ENCODE measurements at regions not wholly inside any gene's neighbourhood (a gene's known extent, or its start where the extent isn't known, plus 50 kb on each side); places are given as distances from the start of the nearest gene placed in this dataset.

- dilution Hi-C loops (cut with HindIII; ENCODE audit: low sequenced_read_pairs, unreplicated experiment) = no loop called here
- Histone ChIP-seq H2BK20ac (ENCODE audit: low read depth, low read length) (no peak overlapping the region), H3K27me3 (ENCODE audit: control insufficient read depth, insufficient read depth, low read length) (peaks cover 7% of the 10 kb centered on the region), H2AFZ (replicated peaks; ENCODE audit: low read length, poor library complexity) (no peak overlapping the region), H2AK5ac (ENCODE audit: low read depth, low read length) (no peak overlapping the region), H3K9ac (ENCODE audit: low read depth, low read length) (no peak overlapping the region), H3K56ac (ENCODE audit: extremely low read depth, insufficient read depth, low read length) (no peak overlapping the region), H3K23ac (ENCODE audit: low read depth, low read length) (no peak overlapping the region), H3K4me2 (ENCODE audit: low read depth, low read length) (no peak overlapping the region), H4K91ac (ENCODE audit: insufficient read depth, low read depth, low read length) (no peak overlapping the region), H2AK9ac (replicated peaks; ENCODE audit: low read depth, low read length, poor library complexity) (no peak overlapping the region), H3K36me3 (ENCODE audit: control insufficient read depth, insufficient read depth, low read length) (no peaks in the 10 kb centered on the region), H3K14ac (replicated peaks; ENCODE audit: low read depth, low read length) (no peak overlapping the region), H3K18ac (ENCODE audit: low read depth, low read length) (no peak overlapping the region), H2BK5ac (ENCODE audit: low read depth, low read length, poor library complexity, severe bottlenecking) (no peak overlapping the region), H4K5ac (ENCODE audit: low read depth, low read length) (no peak overlapping the region), H3K9me1 (ENCODE audit: insufficient read depth, low read length) (no peaks in the 10 kb centered on the region), H3K4ac (ENCODE audit: low read depth, low read length) (no peak overlapping the region), H3K4me3 (ENCODE audit: insufficient read depth, low read depth, low read length) (no peak overlapping the region), H3K27ac (ENCODE audit: insufficient read depth, low read length) (no peak overlapping the region), H3K9me3 (ENCODE audit: control insufficient read depth, insufficient read depth, low read length) (no peaks in the 10 kb centered on the region), H3K79me1 (ENCODE audit: low read depth in 1 of 2, low read length in 2 of 2) (no peaks in the 10 kb centered on the region), H4K20me1 (ENCODE audit: insufficient read depth, low read length) (no peaks in the 10 kb centered on the region), H3K4me1 (ENCODE audit: control insufficient read depth, insufficient read depth, low read length) (no peaks in the 10 kb centered on the region), H4K8ac (ENCODE audit: low read depth in 2 of 2, low read length in 2 of 2) (no peak overlapping the region), H2BK120ac (ENCODE audit: low read depth, low read length) (no peak overlapping the region), H2BK15ac (ENCODE audit: low read depth, low read length) (no peak overlapping the region)
- ATAC-seq (ENCODE audit: low read depth) (peak; percentile 51; the same call in 1 of the 2 replicates), DNase-seq (peak; percentile 29)
- no peak for TF ChIP-seq POLR2A (IDR thresholded peaks at IDR 0.05; ENCODE audit: low read depth, low read length)
- TF ChIP-seq SMC3 (IDR thresholded peaks at IDR 0.05; ENCODE audit: low read depth, low read length) = peak; percentile 24; the same call in 1 of the 2 replicates
- TF ChIP-seq RAD21 (IDR thresholded peaks at IDR 0.05; ENCODE audit: low read length) = peak; percentile 53
- no peak for TF ChIP-seq NFE2L2 (IDR thresholded peaks at IDR 0.05; ENCODE audit: low read depth, low read length)
- TF ChIP-seq CTCF (conservative IDR thresholded peaks at IDR 0.05; ENCODE audit: low read depth, low read length) = peak; percentile 52
- WGBS, 2 experiments (ENCODE audit: extremely low coverage in 2 of 2, insufficient read length in 1 of 2) = no CpG with 5 or more reads among the region's 1 CpG
- intact Hi-C loops (cut with micrococcal nuclease) = no loop called here
- in situ Hi-C loops (cut with MboI; ENCODE audit: low sequenced_read_pairs) = no loop called here
- BruUV-seq (replicated peaks) = no TSS peak
- POLR2A ChIA-PET (ENCODE audit: unreplicated experiment) = no interaction called here
- CTCF ChIA-PET = interaction anchor here (0.7 to 1.3 kb wide), 3 partner anchors 13 to 140 kb away, joined by 3 to 5 read pairs (median 4); no protein-coding TSS in a partner anchor
Measured at GRCh38 chr7:47170516-47170915, 411.4 kb downstream of the TNS3 start.

All from IMR-90 (cell line).